NT2/D1 (cell line): ENCODE measurements at regions not wholly inside any gene's neighbourhood (a gene's known extent, or its start where the extent isn't known, plus 50 kb on each side); places are given as distances from the start of the nearest gene placed in this dataset.

Experiments
- DNase-seq: peaks from one replicate; pipeline ENCODE4 v3.0.0-alpha.2; 2011; ENCODE audit warnings: low read depth, low spot score
- H3K27me3 ChIP-seq: 2 replicates; pipeline ENCODE4 v1.6.0; 2011; ENCODE audit warnings: mild to moderate bottlenecking; ENCODE audit not compliant: insufficient read length, insufficient read depth
- H3K36me3 ChIP-seq: 2 replicates; pipeline ENCODE4 v1.6.1; 2011; ENCODE audit warnings: mild to moderate bottlenecking, low read length, mixed read lengths; ENCODE audit not compliant: insufficient read depth, insufficient read length
- H3K4me1 ChIP-seq: 2 replicates; pipeline ENCODE4 v1.5.1; 2011; ENCODE audit not compliant: insufficient read depth, insufficient read length
- H3K4me3 ChIP-seq: 2 replicates; pipeline ENCODE4 v1.5.1; 2011; ENCODE audit warnings: low read depth; ENCODE audit not compliant: insufficient read length
- H3K9ac ChIP-seq: 2 replicates; pipeline ENCODE4 v1.6.0; 2011; ENCODE audit warnings: low read depth; ENCODE audit not compliant: insufficient read length
- H3K9me3 ChIP-seq: 2 replicates; pipeline ENCODE4 v1.5.1; 2011; ENCODE audit warnings: mild to moderate bottlenecking, low read length; ENCODE audit not compliant: insufficient read depth
- SUZ12 ChIP-seq: IDR thresholded peaks from 2 replicates; pipeline ENCODE4 v1.6.1; 2011; ENCODE audit not compliant: insufficient read length, insufficient read depth; ENCODE audit errors: extremely low read depth
- YY1 ChIP-seq: IDR thresholded peaks from 2 replicates; pipeline ENCODE4 v1.6.1; 2011; ENCODE audit not compliant: insufficient read length, insufficient read depth
- ZNF274 ChIP-seq: IDR thresholded peaks from 2 replicates; pipeline ENCODE4 v1.6.1; 2011; ENCODE audit warnings: mild to moderate bottlenecking, low read depth, low read length

DNA sequence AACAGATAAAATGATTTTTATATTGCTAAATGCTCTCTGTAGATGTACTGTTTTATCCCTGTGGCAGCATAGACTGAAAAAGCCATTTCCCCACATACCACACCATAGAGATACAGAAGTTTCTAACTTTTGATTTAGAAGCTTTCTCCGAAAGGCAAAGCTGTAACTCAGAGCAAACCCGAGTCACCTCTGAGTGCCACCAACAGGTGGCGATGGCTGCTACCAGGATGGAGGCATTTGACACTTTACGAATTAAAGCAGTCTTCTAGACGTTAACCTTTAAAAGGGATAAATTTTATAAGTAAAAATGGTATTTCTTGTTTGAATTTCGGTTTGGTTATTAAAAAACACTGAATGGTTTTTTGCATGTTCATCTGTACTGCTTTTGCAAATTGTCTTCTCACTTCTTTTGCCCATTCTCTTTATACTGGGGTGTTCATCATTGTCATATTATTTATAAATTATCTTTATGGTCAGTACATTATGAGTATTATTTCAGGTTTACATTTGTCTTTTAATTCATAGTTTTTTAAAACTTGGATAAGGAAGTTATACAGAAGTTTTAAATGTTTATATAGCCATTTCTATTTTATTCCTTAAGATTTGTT lies 201.0 kb upstream of the CEP162 start:
- Histone ChIP-seq H3K27me3 (no peaks in the 10 kb centered on the region), H3K4me1 (no peaks in the 10 kb centered on the region), H3K4me3 (no peak overlapping the region), H3K36me3 (no peaks in the 10 kb centered on the region), H3K9ac (no peak overlapping the region), H3K9me3 (no peaks in the 10 kb centered on the region)
- TF ChIP-seq SUZ12 (no peak), YY1 (no peak), ZNF274 (no peak)
- peak; percentile 15 for DNase-seq

DNA sequence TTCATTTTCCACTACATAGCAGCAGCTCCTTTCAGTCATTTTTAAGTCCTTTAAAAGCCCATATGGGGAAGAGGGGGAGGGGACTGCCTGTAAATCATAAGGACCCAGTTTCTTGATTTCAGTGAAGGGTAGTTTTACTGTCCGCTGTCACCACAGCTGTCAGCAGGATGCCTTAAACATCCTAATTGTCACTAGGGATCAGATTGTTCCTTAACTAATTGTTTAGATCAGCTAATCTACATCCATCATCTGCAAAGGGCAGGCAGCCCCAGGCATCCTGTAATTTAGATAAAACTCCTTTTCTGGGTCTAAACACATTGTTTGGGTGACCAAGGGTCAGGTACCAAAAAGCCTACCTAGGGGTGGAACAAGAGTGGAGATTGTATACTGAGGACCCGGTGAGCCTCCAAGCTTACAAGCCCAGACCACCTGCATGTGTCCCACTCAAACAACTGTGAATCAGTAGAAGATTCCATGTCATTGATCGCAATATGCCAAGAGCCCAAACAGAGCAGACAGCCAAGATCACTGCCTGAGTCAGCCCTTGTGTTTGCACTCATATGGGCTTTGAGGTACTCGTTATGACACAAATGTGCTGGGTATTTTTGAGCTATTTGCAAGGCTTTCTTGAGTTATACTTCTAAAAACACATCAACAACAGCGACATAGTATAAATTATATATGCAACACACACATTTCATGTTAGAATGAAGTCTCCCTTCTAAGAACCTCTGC lies 198.7 kb upstream of the CEP162 start:
- H3K4me1 ChIP-seq: no peaks in the 10 kb centered on the region
- DNase-seq: no peak
- H3K4me3 ChIP-seq: no peak overlapping the region
- H3K27me3 ChIP-seq: no peaks in the 10 kb centered on the region
- TF ChIP-seq YY1 (no peak), SUZ12 (no peak), ZNF274 (no peak)
- H3K9me3 ChIP-seq: no peaks in the 10 kb centered on the region
- no peaks in the 10 kb centered on the region for H3K36me3 ChIP-seq
- H3K9ac ChIP-seq: no peak overlapping the region

DNA sequence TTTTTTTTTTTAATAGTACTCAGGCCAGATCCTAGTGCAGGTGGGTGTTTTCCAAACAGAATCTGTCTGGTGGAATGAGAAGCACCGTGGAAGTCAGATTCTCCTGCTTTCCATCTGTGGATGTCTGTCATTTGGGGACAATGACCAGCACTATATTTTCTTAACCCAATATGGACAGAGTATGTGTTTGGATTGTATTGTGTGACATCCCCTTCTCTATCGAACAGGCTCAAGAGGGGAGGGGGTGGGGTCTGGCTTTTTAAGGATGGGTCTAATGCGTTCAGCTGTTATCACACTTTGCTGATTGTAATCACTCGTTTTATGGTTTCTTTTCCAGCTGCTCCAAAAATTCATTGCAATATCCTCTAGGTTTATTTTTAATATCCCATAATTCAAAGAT lies 197.5 kb upstream of the CEP162 start:
- Histone ChIP-seq H3K4me3 (no peak overlapping the region), H3K36me3 (no peaks in the 10 kb centered on the region), H3K4me1 (no peaks in the 10 kb centered on the region), H3K9me3 (no peaks in the 10 kb centered on the region), H3K27me3 (no peaks in the 10 kb centered on the region), H3K9ac (no peak overlapping the region)
- no peak for TF ChIP-seq YY1
- TF ChIP-seq ZNF274: no peak
- no peak for TF ChIP-seq SUZ12
- no peak for DNase-seq

DNA sequence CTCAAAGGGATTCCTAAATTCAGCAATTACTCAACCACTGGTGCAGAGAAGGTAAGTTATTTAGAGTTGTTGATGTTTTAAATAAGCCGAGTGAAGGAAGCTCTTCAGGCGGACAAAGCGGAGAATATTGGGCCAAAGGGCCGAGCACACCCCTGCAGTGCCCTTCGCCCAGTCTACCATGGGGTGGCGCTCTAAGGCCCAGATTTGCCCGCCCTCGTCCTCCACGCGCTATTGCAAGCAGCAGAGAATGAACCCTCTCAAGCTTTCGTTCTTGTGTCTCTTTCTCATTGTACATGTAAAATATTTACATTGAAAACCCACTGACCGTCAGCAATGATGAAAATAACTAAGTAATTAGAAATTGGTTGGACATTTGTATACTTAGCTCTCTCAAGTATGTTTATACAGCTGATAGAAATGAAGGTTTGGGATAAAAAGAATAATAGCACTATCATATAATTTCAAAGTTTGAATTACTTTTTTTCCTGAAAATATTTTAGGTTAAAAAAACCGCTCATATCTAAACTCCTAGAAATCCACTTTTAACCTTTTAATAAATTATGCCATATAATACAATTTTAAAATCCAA lies 195.0 kb upstream of the CEP162 start:
- H3K4me3 ChIP-seq: no peak overlapping the region
- H3K9me3 ChIP-seq: no peaks in the 10 kb centered on the region
- H3K36me3 ChIP-seq: no peaks in the 10 kb centered on the region
- DNase-seq: peak; percentile 30
- H3K4me1 ChIP-seq: no peaks in the 10 kb centered on the region
- no peaks in the 10 kb centered on the region for H3K27me3 ChIP-seq
- no peak overlapping the region for H3K9ac ChIP-seq
- TF ChIP-seq SUZ12 (no peak), ZNF274 (no peak), YY1 (no peak)

DNA sequence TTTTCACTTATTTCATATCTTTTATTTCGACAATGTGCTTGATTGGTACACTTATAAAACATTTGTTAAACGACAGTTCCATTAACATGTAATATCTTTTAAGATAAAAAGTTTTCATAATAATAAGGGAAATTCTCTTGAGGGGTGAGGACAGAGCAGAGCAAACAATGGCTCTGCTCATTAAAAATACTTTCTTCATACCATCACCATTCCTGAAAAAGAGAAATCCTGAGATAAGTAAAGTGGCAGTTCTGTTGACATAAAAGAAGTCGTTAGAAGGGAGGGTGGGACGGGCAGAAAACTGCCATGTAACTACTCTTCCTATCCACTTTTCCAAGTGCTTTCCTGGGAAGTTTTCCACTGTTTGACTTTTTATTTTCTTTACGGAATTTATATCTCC lies 193.6 kb upstream of the CEP162 start:
- no peak for DNase-seq
- H3K36me3 ChIP-seq: no peaks in the 10 kb centered on the region
- H3K9me3 ChIP-seq: no peaks in the 10 kb centered on the region
- no peaks in the 10 kb centered on the region for H3K27me3 ChIP-seq
- H3K9ac ChIP-seq: no peak overlapping the region
- no peaks in the 10 kb centered on the region for H3K4me1 ChIP-seq
- TF ChIP-seq SUZ12: no peak
- no peak for TF ChIP-seq YY1
- TF ChIP-seq ZNF274: no peak
- no peak overlapping the region for H3K4me3 ChIP-seq

DNA sequence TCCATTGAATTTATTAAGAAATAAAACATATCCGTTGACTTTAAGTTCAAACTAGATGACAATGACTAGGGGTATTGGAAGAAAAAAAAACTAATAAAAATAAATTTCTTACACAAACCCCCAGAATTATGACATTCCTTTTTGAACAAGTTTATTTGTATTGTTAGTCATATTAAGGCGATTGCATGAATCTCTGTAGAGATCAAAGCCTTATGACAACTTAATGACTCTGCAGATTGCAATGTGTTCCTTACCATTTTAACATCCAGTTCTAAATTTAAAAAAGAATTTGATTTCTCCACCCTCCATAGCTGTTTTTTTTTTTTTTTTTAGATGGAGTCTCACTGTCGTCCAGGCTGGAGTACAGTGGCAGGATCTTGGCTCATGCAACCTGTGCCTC lies 189.8 kb upstream of the CEP162 start:
- no peaks in the 10 kb centered on the region for H3K36me3 ChIP-seq
- no peaks in the 10 kb centered on the region for H3K4me1 ChIP-seq
- H3K4me3 ChIP-seq: no peak overlapping the region
- no peaks in the 10 kb centered on the region for H3K27me3 ChIP-seq
- TF ChIP-seq ZNF274 (no peak), YY1 (no peak), SUZ12 (no peak)
- H3K9ac ChIP-seq: no peak overlapping the region
- no peak for DNase-seq
- H3K9me3 ChIP-seq: no peaks in the 10 kb centered on the region

DNA sequence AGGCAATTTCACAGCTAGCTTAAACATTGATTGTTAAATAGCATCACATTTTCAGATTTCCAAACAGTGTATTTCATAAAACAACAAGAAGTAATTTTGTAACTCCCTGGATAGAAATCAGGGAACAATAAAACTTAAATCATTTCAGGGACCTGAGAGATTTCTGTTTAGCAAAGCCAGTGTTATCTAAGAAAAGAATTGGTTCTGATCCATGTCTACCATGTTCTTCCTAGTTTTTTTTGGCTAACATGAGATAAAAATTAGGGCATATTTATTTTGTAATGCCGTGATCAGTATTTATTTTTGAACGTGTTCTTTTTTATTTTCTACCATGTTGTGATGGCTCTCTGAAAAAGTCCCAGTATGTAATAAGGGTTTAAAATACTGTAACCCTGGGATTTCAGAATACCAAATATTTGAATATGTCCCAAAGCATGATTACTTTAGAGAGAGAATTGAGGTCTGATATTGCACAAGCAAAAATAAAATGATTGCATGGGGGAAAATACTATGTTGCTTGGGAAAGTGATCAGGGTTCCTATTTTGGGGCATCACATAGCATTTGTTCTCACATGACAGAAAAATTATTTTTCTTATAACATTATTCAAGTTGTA lies 188.7 kb upstream of the CEP162 start:
- Histone ChIP-seq H3K36me3 (no peaks in the 10 kb centered on the region), H3K9me3 (no peaks in the 10 kb centered on the region), H3K9ac (no peak overlapping the region), H3K4me3 (no peak overlapping the region), H3K4me1 (no peaks in the 10 kb centered on the region), H3K27me3 (no peaks in the 10 kb centered on the region)
- DNase-seq: no peak
- TF ChIP-seq SUZ12: no peak
- no peak for TF ChIP-seq ZNF274
- no peak for TF ChIP-seq YY1
